ENCODE measurements at regions not wholly inside any gene's neighbourhood (a gene's known extent, or its start where the extent isn't known, plus 50 kb on each side); places are given as distances from the start of the nearest gene placed in this dataset.

GRCh38 chr11:86869966-86870570 lies 69.7 kb downstream of the PRSS23 start:
- no peaks in the 10 kb centered on the region for H3K27me3 Mint-ChIP-seq (ENCODE audit: low read depth)
- ChIA-PET POLR2A (no interaction called here), CTCF (interaction anchor here (0.6 to 3.4 kb wide), 17 partner anchors 15 to 551 kb away, joined by 3 to 36 read pairs (median 3); partner anchors contain the start of gene FZD4)
- DNase-seq (ENCODE audit: low spot score) (peak; percentile 67), ATAC-seq (peak; percentile 95)
- TF ChIP-seq CDX4 (CRISPR knock-in tag; IDR thresholded peaks at IDR 0.05; ENCODE audit: borderline replicate concordance) (no peak), CTCF (IDR thresholded peaks at IDR 0.05) (peak; percentile 65)
- TF ChIP-seq, protein P1, sequence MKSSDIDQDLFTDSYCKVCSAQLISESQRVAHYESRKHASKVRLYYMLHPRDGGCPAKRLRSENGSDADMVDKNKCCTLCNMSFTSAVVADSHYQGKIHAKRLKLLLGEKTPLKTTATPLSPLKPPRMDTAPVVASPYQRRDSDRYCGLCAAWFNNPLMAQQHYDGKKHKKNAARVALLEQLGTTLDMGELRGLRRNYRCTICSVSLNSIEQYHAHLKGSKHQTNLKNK (CRISPR knock-in tag; IDR thresholded peaks at IDR 0.05), result no peak
- TF ChIP-seq, protein P2, sequence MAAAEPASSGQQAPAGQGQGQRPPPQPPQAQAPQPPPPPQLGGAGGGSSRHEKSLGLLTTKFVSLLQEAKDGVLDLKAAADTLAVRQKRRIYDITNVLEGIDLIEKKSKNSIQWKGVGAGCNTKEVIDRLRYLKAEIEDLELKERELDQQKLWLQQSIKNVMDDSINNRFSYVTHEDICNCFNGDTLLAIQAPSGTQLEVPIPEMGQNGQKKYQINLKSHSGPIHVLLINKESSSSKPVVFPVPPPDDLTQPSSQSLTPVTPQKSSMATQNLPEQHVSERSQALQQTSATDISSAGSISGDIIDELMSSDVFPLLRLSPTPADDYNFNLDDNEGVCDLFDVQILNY (CRISPR knock-in tag; IDR thresholded peaks at IDR 0.05), result no peak
- TF ChIP-seq, protein P3, sequence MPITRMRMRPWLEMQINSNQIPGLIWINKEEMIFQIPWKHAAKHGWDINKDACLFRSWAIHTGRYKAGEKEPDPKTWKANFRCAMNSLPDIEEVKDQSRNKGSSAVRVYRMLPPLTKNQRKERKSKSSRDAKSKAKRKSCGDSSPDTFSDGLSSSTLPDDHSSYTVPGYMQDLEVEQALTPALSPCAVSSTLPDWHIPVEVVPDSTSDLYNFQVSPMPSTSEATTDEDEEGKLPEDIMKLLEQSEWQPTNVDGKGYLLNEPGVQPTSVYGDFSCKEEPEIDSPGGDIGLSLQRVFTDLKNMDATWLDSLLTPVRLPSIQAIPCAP (CRISPR knock-in tag; IDR thresholded peaks at IDR 0.05), result no peak
- H3K9me3 Mint-ChIP-seq, result no peaks in the 10 kb centered on the region
- peaks cover 8% of the 10 kb centered on the region; the same call in 1 of the 2 replicates for H3K4me1 Mint-ChIP-seq
- H3K27ac Mint-ChIP-seq, result no peak overlapping the region
- H3K36me3 Mint-ChIP-seq, result no peaks in the 10 kb centered on the region
- H3K4me3 Mint-ChIP-seq, result no peak overlapping the region

- TF ChIP-seq ZNF512 (CRISPR knock-in tag; IDR thresholded peaks at IDR 0.05; ENCODE audit: borderline replicate concordance) (no peak), ZNF263 (CRISPR knock-in tag; IDR thresholded peaks at IDR 0.05; ENCODE audit: low read depth) (no peak)
- H3K27ac Mint-ChIP-seq, result no peak overlapping the region
- CTCF ChIA-PET, result no interaction called here
Observed at GRCh38 chr11:86873573-86874083, 73.3 kb downstream of the PRSS23 start.

GRCh38 chr11:86874304-86875056 lies 74.1 kb downstream of the PRSS23 start:
- Mint-ChIP-seq H3K9me3 (no peaks in the 10 kb centered on the region), H3K4me3 (no peak overlapping the region), H3K27ac (no peak overlapping the region), H3K4me1 (peaks cover 12% of the 10 kb centered on the region; the same call in 1 of the 2 replicates), H3K36me3 (peaks cover 5% of the 10 kb centered on the region; the same call in 1 of the 2 replicates), H3K27me3 (ENCODE audit: low read depth) (no peaks in the 10 kb centered on the region)
- TF ChIP-seq AFF4 (CRISPR knock-in tag; IDR thresholded peaks at IDR 0.05; ENCODE audit: borderline replicate concordance) (no peak), JUN (CRISPR knock-in tag; IDR thresholded peaks at IDR 0.05) (no peak), ATF6 (CRISPR knock-in tag; IDR thresholded peaks at IDR 0.05) (no peak), E2F1 (CRISPR knock-in tag; IDR thresholded peaks at IDR 0.05) (no peak)
- CTCF ChIA-PET, result no interaction called here
- DNase-seq (ENCODE audit: low spot score) (no peak), ATAC-seq (no peak)
- POLR2A ChIA-PET, result no interaction called here

More at GRCh38 chr11:86873573-86874083, 73.3 kb downstream of the PRSS23 start:
- peaks cover 4% of the 10 kb centered on the region; the same call in 1 of the 2 replicates for H3K36me3 Mint-ChIP-seq
- H3K9me3 Mint-ChIP-seq, result no peaks in the 10 kb centered on the region
- no peaks in the 10 kb centered on the region for H3K27me3 Mint-ChIP-seq (ENCODE audit: low read depth)
- H3K4me3 Mint-ChIP-seq, result no peak overlapping the region
- ATAC-seq, result no peak
- peaks cover 12% of the 10 kb centered on the region; the same call in 1 of the 2 replicates for H3K4me1 Mint-ChIP-seq
- DNase-seq (ENCODE audit: low spot score), result no peak
- POLR2A ChIA-PET, result no interaction called here

Measured in WTC11 (cell line).